ENCODE measurements at regions not wholly inside any gene's neighbourhood (a gene's known extent, or its start where the extent isn't known, plus 50 kb on each side); places are given as distances from the start of the nearest gene placed in this dataset.
"Not testable (repeated sequence)": the region's sequence is repeated elsewhere in the genome, so short reads cannot be mapped to it uniquely, and the experiment has no call there.

DNA sequence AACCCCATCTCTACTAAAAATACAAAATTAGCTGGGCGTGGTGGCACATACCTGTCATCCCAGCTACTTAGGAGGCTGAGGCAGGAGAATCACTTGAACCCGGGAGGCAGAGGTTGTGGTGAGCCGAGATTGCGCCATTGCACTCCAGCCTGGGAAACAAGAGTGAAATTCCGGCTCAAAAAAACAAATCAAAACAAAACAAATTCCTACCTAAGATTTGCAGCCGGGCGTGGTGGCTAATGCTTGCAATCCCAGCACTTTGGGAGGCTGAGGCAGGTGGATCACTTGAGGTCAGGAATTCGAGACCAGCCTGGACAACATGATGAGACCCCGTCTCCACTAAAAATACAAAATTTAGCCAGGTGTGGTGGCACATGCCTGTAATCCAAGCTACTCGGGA, 89.6 kb upstream of the SHOX start:
- not testable (repeated sequence) for TF ChIP-seq CTCF, POLR2A, POLR2AphosphoS5 (IDR thresholded peaks at IDR 0.05)
